ENCODE measurements at regions not wholly inside any gene's neighbourhood (a gene's known extent, or its start where the extent isn't known, plus 50 kb on each side); places are given as distances from the start of the nearest gene placed in this dataset.

- TF ChIP-seq CTCF (IDR thresholded peaks at IDR 0.05; ENCODE audit: insufficient read depth, low read length, poor library complexity, severe bottlenecking): no peak
- TF ChIP-seq EZH2phosphoT487 (conservative IDR thresholded peaks at IDR 0.05; ENCODE audit: low read length): no peak
Measured at GRCh38 chr7:19920705-19921104, 147.3 kb upstream of the TMEM196 start.

Measured in SU-DHL-6 (cell line).